Adrenal gland (tissue), 9 donors: ENCODE measurements at regions not wholly inside any gene's neighbourhood (a gene's known extent, or its start where the extent isn't known, plus 50 kb on each side); places are given as distances from the start of the nearest gene placed in this dataset.

Source experiments
- DNase-seq, 7 donors: peaks; one replicate each; pipeline ENCODE4 v3.0.0-alpha.2; 2019 to 2020
- H3K27ac ChIP-seq, 5 donors: fragments of 200-600 bp; sonication (generic) in 4 of 5; 1 replicate in 3 of 5; 2 replicates in 2 of 5; pipeline versions ENCODE4 v1.5.1 to v1.8.0; 2016 to 2020; ENCODE audit warnings: mild to moderate bottlenecking in 1 of 5
- H3K27me3 ChIP-seq: fragments of 200-600 bp; 2 replicates; pipeline ENCODE4 v1.8.0; 2021
- H3K36me3 ChIP-seq, 2 donors: fragments of 200-600 bp; replicated peaks in 1 of 2; 1 replicate in 1 of 2; 2 replicates in 1 of 2; pipeline versions ENCODE4 v1.5.1 to v1.8.0; 2018 to 2022
- H3K4me1 ChIP-seq, 2 donors: fragments of 200-600 bp; replicated peaks in 1 of 2; 1 replicate in 1 of 2; 2 replicates in 1 of 2; pipeline versions ENCODE4 v1.5.1 to v1.8.0; 2018 to 2021
- H3K4me3 ChIP-seq, 4 donors: fragments of 200-600 bp; sonication (generic) in 3 of 4; one replicate each; pipeline ENCODE4 v1.5.1; 2016 to 2018
- H3K9me3 ChIP-seq, 3 donors: fragments of 200-600 bp; sonication (generic) in 1 of 3; replicated peaks in 1 of 3; 1 replicate in 2 of 3; 2 replicates in 1 of 3; pipeline versions ENCODE4 v1.5.1 to v1.8.0; 2016 to 2021
- CTCF ChIP-seq, 6 experiments: fragments of 450-650 bp in 4 of 6; fragments of 200-600 bp in 2 of 6; sonication (generic) in 1 of 6; IDR thresholded peaks; 1 replicate in 5 of 6; 2 replicates in 1 of 6; pipeline versions ENCODE4 v1.5.1 to v1.8.0; 2016 to 2021; ENCODE audit warnings: antibody characterized with exemption in 6 of 6, mild to moderate bottlenecking in 2 of 6, moderate library complexity in 1 of 6
- POLR2A ChIP-seq, 2 donors: fragments of 450-650 bp; IDR thresholded peaks; one replicate each; pipeline ENCODE4 v1.6.1; 2017; ENCODE audit warnings: antibody characterized with exemption in 2 of 2, mild to moderate bottlenecking in 2 of 2, moderate library complexity in 1 of 2
- WGBS, 4 donors: extraction: QIAGEN DNeasy Blood & Tissue Kit in 2 of 4; methylation state at CpG; one replicate each; pipeline versions ENCODE4 v1.1.5 to v1.1.7; 2013 to 2017; 5-methylcytosine and 5-hydroxymethylcytosine counted together
- intact Hi-C, 2 donors: fragments of 100-400 bp; cut with DNase I; formaldehyde crosslinking; loops; one replicate each; pipeline versions ENCODE4 v1.14.1 to v1.15.0; 2022 to 2023
- donor health status: healthy with polysubstance abuse.
- donor health status: Bipolar disorder and iron deficiency.
- donor health status: DM: yes; HTN: yes; CAD: no.
- donor health status: DM: no; HTN: no; CAD: no.
- donor health status: DM: no; HTN: no; CAD: no.

- Histone ChIP-seq H3K27ac (no peak overlapping the region), H3K4me1 (no peaks in the 10 kb centered on the region), H3K27me3 (peaks cover 4% of the 10 kb centered on the region), H3K9me3 (no peaks in the 10 kb centered on the region), H3K4me3 (no peak overlapping the region), H3K36me3 (no peaks in the 10 kb centered on the region)
- no peak for TF ChIP-seq CTCF (IDR thresholded peaks at IDR 0.05)
- no peak for TF ChIP-seq POLR2A (IDR thresholded peaks at IDR 0.05)
- 83 to 95% (median 92%) methylated on average over 8 of the region's 8 CpGs for WGBS, 4 donors
- DNase-seq: peak in 1 of 7 donors; percentile 2
- intact Hi-C loops: no loop called here
These were observed 205.9 kb downstream of the RPLP1 start for GRCh38 chr15:69658411-69658945.

GRCh38 chr15:69659454-69660050, 206.9 kb downstream of the RPLP1 start:
- WGBS, 4 donors: 89 to 95% (median 91%) methylated on average over 5 of the region's 5 CpGs
- peak in 1 of 7 donors; percentile 20 for DNase-seq
- H3K36me3 ChIP-seq: no peaks in the 10 kb centered on the region
- no peaks in the 10 kb centered on the region for H3K4me1 ChIP-seq
- peaks cover 4% of the 10 kb centered on the region for H3K27me3 ChIP-seq
- no peak for TF ChIP-seq CTCF (IDR thresholded peaks at IDR 0.05)
- H3K9me3 ChIP-seq: no peaks in the 10 kb centered on the region
- intact Hi-C loops: no loop called here
- H3K4me3 ChIP-seq: no peak overlapping the region
- no peak overlapping the region for H3K27ac ChIP-seq

GRCh38 chr15:69660114-69660513, 207.5 kb downstream of the RPLP1 start:
- Histone ChIP-seq H3K27me3 (peaks cover 4% of the 10 kb centered on the region), H3K4me3 (no peak overlapping the region), H3K9me3 (no peaks in the 10 kb centered on the region), H3K27ac (no peak overlapping the region), H3K36me3 (no peaks in the 10 kb centered on the region), H3K4me1 (no peaks in the 10 kb centered on the region)
- 82 to 96% (median 88%) methylated on average over 2 of the region's 2 CpGs for WGBS, 4 donors
- DNase-seq: peak in 1 of 7 donors; percentile 14
- intact Hi-C loops: no loop called here
- TF ChIP-seq POLR2A (IDR thresholded peaks at IDR 0.05): no peak
- TF ChIP-seq CTCF (IDR thresholded peaks at IDR 0.05): no peak

- H3K4me3 ChIP-seq: no peak overlapping the region
- 36 to 58% (median 42%) methylated on average over 7 of the region's 7 CpGs for WGBS, 4 donors
- no peaks in the 10 kb centered on the region for H3K36me3 ChIP-seq
- intact Hi-C loops: no loop called here
- peaks cover 4% of the 10 kb centered on the region for H3K27me3 ChIP-seq
- H3K27ac ChIP-seq: no peak overlapping the region
- H3K4me1 ChIP-seq: peaks cover 0 to under 1% of the 10 kb centered on the region in 2 donors
- TF ChIP-seq POLR2A (IDR thresholded peaks at IDR 0.05) (no peak), CTCF (IDR thresholded peaks at IDR 0.05) (no peak)
- peak in 1 of 7 donors; percentile 38 for DNase-seq
- no peaks in the 10 kb centered on the region for H3K9me3 ChIP-seq
These were observed 208.2 kb downstream of the RPLP1 start for GRCh38 chr15:69660658-69661405.
